ENCODE measurements at regions not wholly inside any gene's neighbourhood (a gene's known extent, or its start where the extent isn't known, plus 50 kb on each side); places are given as distances from the start of the nearest gene placed in this dataset.

- Histone ChIP-seq H3K27me3 (ENCODE audit: control insufficient read depth, low read length) (no peaks in the 10 kb centered on the region), H3K27ac (ENCODE audit: low read depth, low read length) (no peak overlapping the region), H3K36me3 (ENCODE audit: control insufficient read depth, low read length) (no peaks in the 10 kb centered on the region), H3K4me1 (ENCODE audit: control insufficient read depth, low read length) (no peaks in the 10 kb centered on the region), H3K4me3 (ENCODE audit: low read length) (no peak overlapping the region), H4K20me1 (ENCODE audit: control insufficient read depth, insufficient read depth, low read depth, low read length) (no peaks in the 10 kb centered on the region), H3K9me3 (ENCODE audit: control insufficient read depth, insufficient read depth, low read length) (no peaks in the 10 kb centered on the region), H3F3A (ENCODE audit: control insufficient read depth, insufficient read depth) (no peaks in the 10 kb centered on the region), H3K79me2 (ENCODE audit: control insufficient read depth, low read length) (no peaks in the 10 kb centered on the region), H3K9me2 (replicated peaks; ENCODE audit: control insufficient read depth, low read length) (no peaks in the 10 kb centered on the region), H3K4me2 (ENCODE audit: low read length) (no peak overlapping the region)
- TF ChIP-seq CTCF (IDR thresholded peaks at IDR 0.05; ENCODE audit: low read depth, low read length, poor library complexity, severe bottlenecking): no peak
- TF ChIP-seq EZH2phosphoT487 (IDR thresholded peaks at IDR 0.05; ENCODE audit: borderline replicate concordance, low read length): no peak
These were observed 560.5 kb downstream of the PKHD1 start for GRCh38 chr6:51526922-51527321.

GRCh38 chr6:51528556-51528955, 558.9 kb downstream of the PKHD1 start:
- H3K4me1 ChIP-seq (ENCODE audit: control insufficient read depth, low read length): no peaks in the 10 kb centered on the region
- no peak overlapping the region for H3K27ac ChIP-seq (ENCODE audit: low read depth, low read length)
- TF ChIP-seq EZH2phosphoT487 (IDR thresholded peaks at IDR 0.05; ENCODE audit: borderline replicate concordance, low read length): no peak
- H3K79me2 ChIP-seq (ENCODE audit: control insufficient read depth, low read length): no peaks in the 10 kb centered on the region
- H3K36me3 ChIP-seq (ENCODE audit: control insufficient read depth, low read length): no peaks in the 10 kb centered on the region
- H3K9me3 ChIP-seq (ENCODE audit: control insufficient read depth, insufficient read depth, low read length): no peaks in the 10 kb centered on the region
- no peaks in the 10 kb centered on the region for H4K20me1 ChIP-seq (ENCODE audit: control insufficient read depth, insufficient read depth, low read depth, low read length)
- H3F3A ChIP-seq (ENCODE audit: control insufficient read depth, insufficient read depth): no peaks in the 10 kb centered on the region
- H3K27me3 ChIP-seq (ENCODE audit: control insufficient read depth, low read length): no peaks in the 10 kb centered on the region
- no peak overlapping the region for H3K4me2 ChIP-seq (ENCODE audit: low read length)
- H3K9me2 ChIP-seq (replicated peaks; ENCODE audit: control insufficient read depth, low read length): no peaks in the 10 kb centered on the region
- no peak overlapping the region for H3K4me3 ChIP-seq (ENCODE audit: low read length)

GRCh38 chr6:51529240-51529639, 558.2 kb downstream of the PKHD1 start:
- TF ChIP-seq EZH2phosphoT487 (IDR thresholded peaks at IDR 0.05; ENCODE audit: borderline replicate concordance, low read length) (no peak), CTCF (IDR thresholded peaks at IDR 0.05; ENCODE audit: low read depth, low read length, poor library complexity, severe bottlenecking) (no peak)
- Histone ChIP-seq H3K4me1 (ENCODE audit: control insufficient read depth, low read length) (no peaks in the 10 kb centered on the region), H3K9me2 (replicated peaks; ENCODE audit: control insufficient read depth, low read length) (no peaks in the 10 kb centered on the region), H3K27ac (ENCODE audit: low read depth, low read length) (no peak overlapping the region), H3K9me3 (ENCODE audit: control insufficient read depth, insufficient read depth, low read length) (no peaks in the 10 kb centered on the region), H4K20me1 (ENCODE audit: control insufficient read depth, insufficient read depth, low read depth, low read length) (no peaks in the 10 kb centered on the region), H3K27me3 (ENCODE audit: control insufficient read depth, low read length) (no peaks in the 10 kb centered on the region), H3K79me2 (ENCODE audit: control insufficient read depth, low read length) (no peaks in the 10 kb centered on the region), H3K4me3 (ENCODE audit: low read length) (no peak overlapping the region), H3K36me3 (ENCODE audit: control insufficient read depth, low read length) (no peaks in the 10 kb centered on the region), H3F3A (ENCODE audit: control insufficient read depth, insufficient read depth) (no peaks in the 10 kb centered on the region), H3K4me2 (ENCODE audit: low read length) (no peak overlapping the region)

GRCh38 chr6:51531623-51532022, 555.8 kb downstream of the PKHD1 start:
- Histone ChIP-seq H3F3A (ENCODE audit: control insufficient read depth, insufficient read depth) (no peaks in the 10 kb centered on the region), H3K27me3 (ENCODE audit: control insufficient read depth, low read length) (no peaks in the 10 kb centered on the region), H3K27ac (ENCODE audit: low read depth, low read length) (no peak overlapping the region), H3K4me2 (ENCODE audit: low read length) (no peak overlapping the region), H3K4me3 (ENCODE audit: low read length) (no peak overlapping the region), H3K4me1 (ENCODE audit: control insufficient read depth, low read length) (no peaks in the 10 kb centered on the region), H3K36me3 (ENCODE audit: control insufficient read depth, low read length) (no peaks in the 10 kb centered on the region), H4K20me1 (ENCODE audit: control insufficient read depth, insufficient read depth, low read depth, low read length) (no peaks in the 10 kb centered on the region), H3K9me2 (replicated peaks; ENCODE audit: control insufficient read depth, low read length) (no peaks in the 10 kb centered on the region), H3K79me2 (ENCODE audit: control insufficient read depth, low read length) (no peaks in the 10 kb centered on the region), H3K9me3 (ENCODE audit: control insufficient read depth, insufficient read depth, low read length) (no peaks in the 10 kb centered on the region)
- no peak for TF ChIP-seq EZH2phosphoT487 (IDR thresholded peaks at IDR 0.05; ENCODE audit: borderline replicate concordance, low read length)
- no peak for TF ChIP-seq CTCF (IDR thresholded peaks at IDR 0.05; ENCODE audit: low read depth, low read length, poor library complexity, severe bottlenecking)
